NB4 (cell line): ENCODE measurements at regions not wholly inside any gene's neighbourhood (a gene's known extent, or its start where the extent isn't known, plus 50 kb on each side); places are given as distances from the start of the nearest gene placed in this dataset.

Source experiments
- DNase-seq: peaks from one replicate; pipeline ENCODE4 v3.0.0; 2010; ENCODE audit warnings: low read depth
- H3K4me3 ChIP-seq: one replicate; pipeline ENCODE4 v1.5.1; 2011; ENCODE audit warnings: mild to moderate bottlenecking, low read depth, low read length, moderate library complexity
- CTCF ChIP-seq: IDR thresholded peaks from one replicate; pipeline ENCODE4 v1.5.1; 2012; ENCODE audit warnings: low read depth, low read length
- MAX ChIP-seq: IDR thresholded peaks from 2 replicates; pipeline ENCODE4 v1.6.1; 2011; ENCODE audit warnings: low read depth, low read length
- MYC ChIP-seq: IDR thresholded peaks from 2 replicates; pipeline ENCODE4 v1.6.1; 2011; ENCODE audit warnings: low read depth, low read length
- POLR2A ChIP-seq: IDR thresholded peaks from 2 replicates; pipeline ENCODE4 v1.6.1; 2011; ENCODE audit warnings: mild to moderate bottlenecking; ENCODE audit not compliant: insufficient read length; ENCODE audit errors: extremely low read depth

GRCh38 chr9:29348999-29349398, 1775.7 kb upstream of the C9orf72 start:
- no peak overlapping the region for H3K4me3 ChIP-seq
- TF ChIP-seq CTCF: no peak
- TF ChIP-seq MAX: no peak
- no peak for TF ChIP-seq MYC
- TF ChIP-seq POLR2A: no peak
- DNase-seq: no peak

GRCh38 chr9:29389421-29389820, 1816.1 kb upstream of the C9orf72 start:
- TF ChIP-seq POLR2A (no peak), MYC (no peak), MAX (no peak), CTCF (no peak)
- no peak overlapping the region for H3K4me3 ChIP-seq
- no peak for DNase-seq

- TF ChIP-seq CTCF (no peak), MAX (no peak), MYC (no peak), POLR2A (no peak)
- DNase-seq: no peak
- H3K4me3 ChIP-seq: no peak overlapping the region
Observed at GRCh38 chr9:29390859-29391258, 1817.6 kb upstream of the C9orf72 start.

GRCh38 chr9:29393064-29393463, 1819.8 kb upstream of the C9orf72 start:
- TF ChIP-seq POLR2A (no peak), MYC (no peak), CTCF (no peak), MAX (no peak)
- H3K4me3 ChIP-seq: no peak overlapping the region
- DNase-seq: no peak

GRCh38 chr9:29394855-29395254, 1821.6 kb upstream of the C9orf72 start:
- DNase-seq: no peak
- H3K4me3 ChIP-seq: no peak overlapping the region
- no peak for TF ChIP-seq POLR2A
- no peak for TF ChIP-seq MAX
- no peak for TF ChIP-seq CTCF
- no peak for TF ChIP-seq MYC

- DNase-seq: no peak
- TF ChIP-seq MAX: no peak
- no peak for TF ChIP-seq POLR2A
- TF ChIP-seq MYC: no peak
- no peak for TF ChIP-seq CTCF
Observed at GRCh38 chr9:29397148-29397547, 1823.9 kb upstream of the C9orf72 start.

More at GRCh38 chr9:29397148-29397547, 1823.9 kb upstream of the C9orf72 start:
- no peak overlapping the region for H3K4me3 ChIP-seq
